SU-DHL-6 (cell line): ENCODE measurements at regions not wholly inside any gene's neighbourhood (a gene's known extent, or its start where the extent isn't known, plus 50 kb on each side); places are given as distances from the start of the nearest gene placed in this dataset.

Experiments
- EZH2phosphoT487 ChIP-seq: fragments of 200-600 bp; sonication (generic), shearing (Covaris generic); conservative IDR thresholded peaks from 2 replicates; pipeline ENCODE4 v1.6.1; 2018; ENCODE audit warnings: mild to moderate bottlenecking, antibody characterized with exemption, low read length, moderate library complexity, mixed read lengths
- TF ChIP-seq, protein P1 (sequence below): fragments of 200-600 bp; sonication (generic); IDR thresholded peaks from one replicate; pipeline ENCODE4 v1.5.1; 2017; ENCODE audit warnings: antibody characterized with exemption, mild to moderate bottlenecking, low read length, moderate library complexity; ENCODE audit not compliant: insufficient read depth, poor library complexity, severe bottlenecking

DNA sequence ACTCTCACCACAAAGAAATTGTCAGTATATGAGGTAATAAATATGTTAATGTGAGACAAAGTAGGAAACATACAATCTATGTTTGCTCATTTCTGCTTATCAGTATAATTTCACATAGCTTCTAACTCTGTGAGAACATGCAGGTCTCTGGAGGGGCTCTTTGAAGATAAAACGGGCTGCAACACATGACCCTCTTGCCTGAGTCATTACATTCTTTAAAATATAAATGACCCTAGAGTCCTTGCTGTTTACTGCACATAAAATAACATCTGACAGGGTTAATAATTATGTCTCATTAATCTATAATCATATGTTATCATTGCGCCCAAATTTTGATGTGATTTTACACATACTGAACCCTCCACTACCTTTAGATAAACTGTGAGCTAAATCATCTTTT, 681.5 kb downstream of the ARAP2 start:
- TF ChIP-seq, protein P1, sequence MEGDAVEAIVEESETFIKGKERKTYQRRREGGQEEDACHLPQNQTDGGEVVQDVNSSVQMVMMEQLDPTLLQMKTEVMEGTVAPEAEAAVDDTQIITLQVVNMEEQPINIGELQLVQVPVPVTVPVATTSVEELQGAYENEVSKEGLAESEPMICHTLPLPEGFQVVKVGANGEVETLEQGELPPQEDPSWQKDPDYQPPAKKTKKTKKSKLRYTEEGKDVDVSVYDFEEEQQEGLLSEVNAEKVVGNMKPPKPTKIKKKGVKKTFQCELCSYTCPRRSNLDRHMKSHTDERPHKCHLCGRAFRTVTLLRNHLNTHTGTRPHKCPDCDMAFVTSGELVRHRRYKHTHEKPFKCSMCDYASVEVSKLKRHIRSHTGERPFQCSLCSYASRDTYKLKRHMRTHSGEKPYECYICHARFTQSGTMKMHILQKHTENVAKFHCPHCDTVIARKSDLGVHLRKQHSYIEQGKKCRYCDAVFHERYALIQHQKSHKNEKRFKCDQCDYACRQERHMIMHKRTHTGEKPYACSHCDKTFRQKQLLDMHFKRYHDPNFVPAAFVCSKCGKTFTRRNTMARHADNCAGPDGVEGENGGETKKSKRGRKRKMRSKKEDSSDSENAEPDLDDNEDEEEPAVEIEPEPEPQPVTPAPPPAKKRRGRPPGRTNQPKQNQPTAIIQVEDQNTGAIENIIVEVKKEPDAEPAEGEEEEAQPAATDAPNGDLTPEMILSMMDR = no peak
- TF ChIP-seq EZH2phosphoT487 = no peak
